Panc1 (cell line): ENCODE measurements at regions not wholly inside any gene's neighbourhood (a gene's known extent, or its start where the extent isn't known, plus 50 kb on each side); places are given as distances from the start of the nearest gene placed in this dataset.

Experiments
- ATAC-seq: fragments of 200-7000 bp; cut with Tn5 transposase; 2 replicates; pipeline ENCODE4 v1.9.1; 2020; ENCODE audit warnings: mild to moderate bottlenecking, moderate library complexity
- BruUV-seq: library from RNA; stranded (reverse); fragments of 400-500 nt; replicated peaks from 2 replicates; lab custom pipeline; 2021; lab: Mats Ljungman, UMichigan
- CTCF ChIA-PET: fragments of 300-600 bp; sonication (Branson Sonifier 250); formaldehyde crosslinking; loops from one replicate; lab custom pipeline; 2022; ENCODE audit warnings: antibody characterized with exemption; lab: Charles Lee
- POLR2A ChIA-PET: fragments of 300-600 bp; sonication (Branson Sonifier 250); formaldehyde crosslinking; loops from one replicate; lab custom pipeline; 2022; ENCODE audit warnings: antibody characterized with exemption; lab: Charles Lee
- DNase-seq: peaks from one replicate; pipeline ENCODE4 v3.0.0-alpha.2; 2010; ENCODE audit warnings: low read depth, low spot score
- H3K27ac ChIP-seq: 2 replicates; pipeline ENCODE4 v1.5.1; 2011; ENCODE audit warnings: mild to moderate bottlenecking, low read length, inconsistent platforms
- H3K27me3 ChIP-seq: fragments of 200-500 bp; sonication (Bioruptor generic); 2 replicates; pipeline ENCODE4 v1.6.0; 2014; ENCODE audit warnings: low read length, inconsistent platforms; ENCODE audit not compliant: control insufficient read depth, insufficient read depth
- H3K36me3 ChIP-seq: fragments of 200-500 bp; sonication (Bioruptor generic); 2 replicates; pipeline ENCODE4 v1.5.1; 2014; ENCODE audit warnings: inconsistent platforms, mild to moderate bottlenecking, low read length, moderate library complexity; ENCODE audit not compliant: control insufficient read depth, insufficient read depth
- H3K4me1 ChIP-seq: 2 replicates; pipeline ENCODE4 v1.5.1; 2011; ENCODE audit warnings: inconsistent platforms, mild to moderate bottlenecking, low read length, moderate library complexity; ENCODE audit not compliant: control insufficient read depth, insufficient read depth
- H3K4me3 ChIP-seq, 2 experiments: 2 replicates each; pipeline ENCODE4 v1.5.1; 2011 to 2012; ENCODE audit warnings: low read depth in 2 of 2, low read length in 2 of 2, mild to moderate bottlenecking in 2 of 2, inconsistent platforms in 1 of 2, moderate library complexity in 1 of 2
- H3K9me3 ChIP-seq: fragments of 200-500 bp; sonication (Bioruptor generic); 2 replicates; pipeline ENCODE4 v1.5.1; 2014; ENCODE audit warnings: low read depth, mild to moderate bottlenecking, inconsistent platforms, low read length, moderate library complexity; ENCODE audit not compliant: control insufficient read depth, insufficient read depth
- CTCF ChIP-seq: fragments of 450-650 bp; IDR thresholded peaks from 2 replicates; pipeline ENCODE4 v1.5.1; 2017; ENCODE audit warnings: mild to moderate bottlenecking
- POLR2AphosphoS5 ChIP-seq: IDR thresholded peaks from 2 replicates; pipeline ENCODE4 v1.6.1; 2012; ENCODE audit warnings: mild to moderate bottlenecking, low read depth, low read length, moderate library complexity
- REST ChIP-seq, 2 experiments: IDR thresholded peaks; 2 replicates each; pipeline ENCODE4 v1.6.1; 2011 to 2012; ENCODE audit warnings: low read depth in 2 of 2, control low read depth in 1 of 2, low read length in 1 of 2, mild to moderate bottlenecking in 1 of 2, moderate library complexity in 1 of 2; ENCODE audit not compliant: insufficient read depth in 1 of 2
- SIN3A ChIP-seq: IDR thresholded peaks from 2 replicates; pipeline ENCODE4 v1.6.1; 2012; ENCODE audit warnings: low read depth, mild to moderate bottlenecking, low read length, moderate library complexity, borderline replicate concordance; ENCODE audit not compliant: insufficient read depth
- TCF7L2 ChIP-seq: IDR thresholded peaks from 2 replicates; pipeline ENCODE4 v1.6.1; 2011; ENCODE audit warnings: mild to moderate bottlenecking, low read depth, low read length, inconsistent platforms
- in situ Hi-C: cut with HindIII; loops from 2 replicates; pipeline ENCODE4 v1.10.0; 2016; ENCODE audit warnings: low sequenced_read_pairs, low pct_unique_long_range_greater_than_20kb
- intact Hi-C: fragments of 100-400 bp; cut with micrococcal nuclease; formaldehyde crosslinking; loops from one replicate; pipeline ENCODE4 v1.10.0; 2022; ENCODE audit not compliant: unreplicated experiment

GRCh38 chr5:103623425-103623824 lies 60.8 kb upstream of the NUDT12 start:
- H3K9me3 ChIP-seq = no peaks in the 10 kb centered on the region
- ChIA-PET POLR2A (no interaction called here), CTCF (no interaction called here)
- no peaks in the 10 kb centered on the region for H3K4me1 ChIP-seq
- ATAC-seq = no peak
- H3K36me3 ChIP-seq = no peaks in the 10 kb centered on the region
- no peak for DNase-seq
- TF ChIP-seq CTCF (no peak), TCF7L2 (no peak), SIN3A (no peak), REST (IDR thresholded peaks at IDR 0.05; ENCODE audit: insufficient read depth in 1 of 2, low read depth in 2 of 2, low read length in 1 of 2) (no peak), POLR2AphosphoS5 (no peak)
- H3K27ac ChIP-seq = no peak overlapping the region
- no peak overlapping the region for H3K4me3 ChIP-seq
- no TSS peak for BruUV-seq
- in situ Hi-C loops (no loop called here), intact Hi-C loops (no loop called here)
- H3K27me3 ChIP-seq = no peaks in the 10 kb centered on the region

- no peak for ATAC-seq
- no peak overlapping the region for H3K27ac ChIP-seq
- no peaks in the 10 kb centered on the region for H3K9me3 ChIP-seq
- ChIA-PET CTCF (no interaction called here), POLR2A (no interaction called here)
- H3K4me3 ChIP-seq = no peak overlapping the region
- in situ Hi-C loops (no loop called here), intact Hi-C loops (no loop called here)
- no peak for DNase-seq
- no peaks in the 10 kb centered on the region for H3K36me3 ChIP-seq
- H3K4me1 ChIP-seq = no peaks in the 10 kb centered on the region
- BruUV-seq = no TSS peak
- no peak for TF ChIP-seq TCF7L2
- TF ChIP-seq SIN3A = no peak
- TF ChIP-seq CTCF = no peak
- no peak for TF ChIP-seq REST (IDR thresholded peaks at IDR 0.05; ENCODE audit: insufficient read depth in 1 of 2, low read depth in 2 of 2, low read length in 1 of 2)
- TF ChIP-seq POLR2AphosphoS5 = no peak
- no peaks in the 10 kb centered on the region for H3K27me3 ChIP-seq
Observed at GRCh38 chr5:103621548-103621930, 59.0 kb upstream of the NUDT12 start.
